Astrocyte (in vitro differentiated cells and primary cell): ENCODE measurements at regions not wholly inside any gene's neighbourhood (a gene's known extent, or its start where the extent isn't known, plus 50 kb on each side); places are given as distances from the start of the nearest gene placed in this dataset.
A peak's percentile ranks its signal among the peaks of the same experiment; 100 is the strongest.
"Not testable (repeated sequence)": the region's sequence is repeated elsewhere in the genome, so short reads cannot be mapped to it uniquely, and the experiment has no call there.

Experiments
- DNase-seq: peaks from one replicate; pipeline ENCODE4 v3.0.0-alpha.2; 2010; ENCODE audit warnings: low read depth
- FAIRE-seq: peaks from 2 replicates; lab custom pipeline; 2011; peaks lifted over from hg19 to GRCh38; lab: Jason Lieb, UNC
- H2AFZ ChIP-seq: 2 replicates; pipeline ENCODE4 v1.6.0; 2012; ENCODE audit warnings: low read depth, low read length, inconsistent platforms
- H3K27ac ChIP-seq: 2 replicates; pipeline ENCODE4 v1.5.1; 2011; ENCODE audit warnings: low read depth, low read length, inconsistent platforms
- H3K27me3 ChIP-seq: 2 replicates; pipeline ENCODE4 v1.6.0; 2011; ENCODE audit warnings: low read length, inconsistent platforms; ENCODE audit not compliant: insufficient read depth
- H3K36me3 ChIP-seq: 2 replicates; pipeline ENCODE4 v1.5.1; 2011; ENCODE audit warnings: low read length, inconsistent platforms; ENCODE audit not compliant: insufficient read depth
- H3K4me1 ChIP-seq: 2 replicates; pipeline ENCODE4 v1.5.1; 2011; ENCODE audit warnings: low read length, inconsistent platforms; ENCODE audit not compliant: insufficient read depth
- H3K4me2 ChIP-seq: 2 replicates; pipeline ENCODE4 v1.6.0; 2012; ENCODE audit warnings: low read length, inconsistent platforms
- H3K4me3 ChIP-seq: 2 replicates; pipeline ENCODE4 v1.5.1; 2011; ENCODE audit warnings: low read depth, mild to moderate bottlenecking, low read length, inconsistent platforms; ENCODE audit not compliant: insufficient read depth
- H3K79me2 ChIP-seq: 2 replicates; pipeline ENCODE4 v1.6.0; 2012; ENCODE audit warnings: mild to moderate bottlenecking, low read length, inconsistent platforms; ENCODE audit not compliant: insufficient read depth
- H3K9ac ChIP-seq: 2 replicates; pipeline ENCODE4 v1.6.0; 2012; ENCODE audit warnings: mild to moderate bottlenecking, low read length, inconsistent platforms
- H3K9me3 ChIP-seq: 2 replicates; pipeline ENCODE4 v1.5.1; 2012; ENCODE audit warnings: low read depth, mild to moderate bottlenecking, low read length, inconsistent platforms; ENCODE audit not compliant: insufficient read depth
- H4K20me1 ChIP-seq: 2 replicates; pipeline ENCODE4 v1.6.0; 2012; ENCODE audit warnings: low read length, inconsistent platforms; ENCODE audit not compliant: insufficient read depth
- H3K27ac Mint-ChIP-seq: one replicate; pipeline ENCODE4 v1.8.0; 2021; ENCODE audit warnings: mild to moderate bottlenecking, mixed read lengths; ENCODE audit not compliant: unreplicated experiment
- H3K27me3 Mint-ChIP-seq: one replicate; pipeline ENCODE4 v1.8.0; 2021; ENCODE audit warnings: low read depth, mixed read lengths; ENCODE audit not compliant: unreplicated experiment
- H3K36me3 Mint-ChIP-seq: one replicate; pipeline ENCODE4 v1.8.0; 2021; ENCODE audit warnings: low read depth, mixed read lengths; ENCODE audit not compliant: unreplicated experiment
- H3K4me1 Mint-ChIP-seq: one replicate; pipeline ENCODE4 v1.8.0; 2021; ENCODE audit warnings: low read depth, mixed read lengths; ENCODE audit not compliant: unreplicated experiment
- H3K4me3 Mint-ChIP-seq: one replicate; pipeline ENCODE4 v1.8.0; 2021; ENCODE audit warnings: mild to moderate bottlenecking, moderate library complexity, mixed read lengths; ENCODE audit not compliant: unreplicated experiment
- H3K9me3 Mint-ChIP-seq: one replicate; pipeline ENCODE4 v1.8.0; 2021; ENCODE audit warnings: mild to moderate bottlenecking, mixed read lengths; ENCODE audit not compliant: unreplicated experiment
- CTCF ChIP-seq: IDR thresholded peaks from 2 replicates; pipeline ENCODE4 v1.5.1; 2011; ENCODE audit warnings: low read depth, mild to moderate bottlenecking, inconsistent platforms, low read length, moderate library complexity; ENCODE audit not compliant: insufficient read depth
- EZH2 ChIP-seq: IDR thresholded peaks from 2 replicates; pipeline ENCODE4 v1.6.1; 2012; ENCODE audit warnings: mild to moderate bottlenecking, low read length, inconsistent platforms; ENCODE audit not compliant: insufficient read depth

- Histone ChIP-seq H4K20me1 (no peaks in the 10 kb centered on the region), H3K27ac (peak overlapping the region; percentile 19), H3K27me3 (no peaks in the 10 kb centered on the region), H3K9ac (no peak overlapping the region), H3K79me2 (no peaks in the 10 kb centered on the region), H3K4me2 (no peak overlapping the region), H3K4me3 (no peak overlapping the region), H3K36me3 (no peaks in the 10 kb centered on the region), H3K9me3 (no peaks in the 10 kb centered on the region), H3K4me1 (no peaks in the 10 kb centered on the region), H2AFZ (no peak overlapping the region)
- Mint-ChIP-seq H3K27ac (no peak overlapping the region), H3K9me3 (no peaks in the 10 kb centered on the region), H3K27me3 (peaks cover 2% of the 10 kb centered on the region), H3K4me1 (no peaks in the 10 kb centered on the region), H3K36me3 (no peaks in the 10 kb centered on the region), H3K4me3 (no peak overlapping the region)
- DNase-seq: peak; percentile 3
- FAIRE-seq: no peak
- TF ChIP-seq EZH2 (no peak), CTCF (no peak)
Observed at GRCh38 chr3:73999501-73999900, 374.8 kb upstream of the PDZRN3 start.

GRCh38 chr3:73990691-73991090 is 365.9 kb upstream of the PDZRN3 start:
- not testable (repeated sequence) for H4K20me1 ChIP-seq, H3K9ac ChIP-seq, H3K4me3 ChIP-seq, FAIRE-seq, H3K27ac Mint-ChIP-seq, H3K4me3 Mint-ChIP-seq, DNase-seq, H3K27me3 ChIP-seq, H3K9me3 Mint-ChIP-seq, H2AFZ ChIP-seq, H3K4me1 ChIP-seq, H3K4me1 Mint-ChIP-seq, H3K79me2 ChIP-seq, H3K36me3 ChIP-seq, H3K9me3 ChIP-seq, H3K27ac ChIP-seq, H3K36me3 Mint-ChIP-seq, H3K4me2 ChIP-seq, H3K27me3 Mint-ChIP-seq

- Histone ChIP-seq H3K9ac (no peak overlapping the region), H3K79me2 (no peaks in the 10 kb centered on the region), H3K4me1 (no peaks in the 10 kb centered on the region), H3K9me3 (peaks cover 6% of the 10 kb centered on the region), H3K27ac (no peak overlapping the region), H3K36me3 (no peaks in the 10 kb centered on the region), H2AFZ (no peak overlapping the region), H3K27me3 (no peaks in the 10 kb centered on the region), H4K20me1 (no peaks in the 10 kb centered on the region), H3K4me3 (no peak overlapping the region), H3K4me2 (no peak overlapping the region)
- Mint-ChIP-seq H3K4me3 (no peak overlapping the region), H3K27ac (no peak overlapping the region), H3K9me3 (peaks cover 3% of the 10 kb centered on the region), H3K27me3 (no peaks in the 10 kb centered on the region), H3K36me3 (no peaks in the 10 kb centered on the region), H3K4me1 (no peaks in the 10 kb centered on the region)
- DNase-seq (no peak), FAIRE-seq (no peak)
- TF ChIP-seq CTCF (no peak), EZH2 (no peak)
Observed at GRCh38 chr3:73966733-73967132, 342.0 kb upstream of the PDZRN3 start.
